Activated CD4-positive, alpha-beta T cell treated with anti-CD3 and anti-CD28 coated beads, Interleukin-2, amount 50 U/mL, for 16 hours (primary cell): ENCODE measurements at regions not wholly inside any gene's neighbourhood (a gene's known extent, or its start where the extent isn't known, plus 50 kb on each side); places are given as distances from the start of the nearest gene placed in this dataset.
"Not testable (repeated sequence)": the region's sequence is repeated elsewhere in the genome, so short reads cannot be mapped to it uniquely, and the experiment has no call there.

Experiments used
- DNase-seq: peaks from one replicate; pipeline ENCODE4 v3.0.0-alpha.2; 2020

DNA sequence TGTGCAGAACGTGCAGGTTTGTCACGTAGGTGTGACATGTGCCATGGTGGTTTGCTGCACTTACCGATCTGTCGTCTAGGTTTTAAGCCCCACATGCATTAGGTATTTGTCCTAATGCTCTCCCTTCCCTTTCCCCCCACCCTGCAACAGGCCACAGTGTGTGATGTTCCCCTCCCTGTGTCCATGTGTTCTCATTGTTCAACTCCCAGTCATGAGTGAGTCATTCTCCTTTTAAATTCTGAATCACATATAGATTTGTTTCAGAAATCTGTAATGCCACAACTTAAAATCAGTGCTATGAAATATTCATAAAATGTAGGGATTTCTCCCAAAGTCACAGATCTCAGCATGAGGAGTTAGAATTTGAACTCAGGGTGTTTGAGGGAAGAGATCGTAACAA, 552.5 kb upstream of the MBL2 start:
- no peak for DNase-seq

DNA sequence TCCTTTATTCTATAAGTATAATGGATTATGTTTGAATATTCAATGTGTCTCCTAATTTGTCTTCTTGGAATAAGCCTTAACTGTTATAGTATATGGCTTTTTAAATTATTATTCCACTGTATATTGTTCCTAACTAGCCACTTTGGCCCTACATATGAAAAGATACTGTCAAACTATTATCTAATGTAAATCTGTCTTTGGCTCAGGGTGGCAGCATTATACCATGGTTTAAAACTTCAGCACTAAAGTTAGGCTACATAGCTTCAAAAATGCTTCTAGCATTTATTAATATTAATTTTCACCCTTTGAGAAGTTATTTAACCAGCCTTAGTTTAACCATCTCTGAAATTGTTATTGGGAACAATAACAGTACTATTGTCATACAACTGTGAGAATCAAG, 543.1 kb upstream of the MBL2 start:
- no peak for DNase-seq

DNA sequence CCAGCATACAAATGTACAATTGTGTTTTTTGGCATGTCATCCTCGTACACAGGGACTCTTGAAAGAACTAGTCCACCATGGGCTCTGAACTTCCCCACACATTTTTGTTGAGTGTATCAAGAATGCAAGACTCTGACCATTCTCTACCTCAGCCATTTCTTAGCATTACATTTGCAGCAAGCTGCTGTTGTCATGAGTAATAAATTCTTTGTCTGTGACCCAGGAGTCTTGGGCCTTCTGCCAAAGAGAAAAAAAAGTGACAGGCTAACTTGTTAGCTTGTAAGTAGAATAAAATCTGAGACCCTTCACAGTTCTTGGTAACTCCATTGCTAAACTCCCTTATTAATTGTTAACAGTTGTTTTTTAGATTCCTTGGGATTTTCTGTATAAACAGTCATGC, 542.3 kb upstream of the MBL2 start:
- no peak for DNase-seq

DNA sequence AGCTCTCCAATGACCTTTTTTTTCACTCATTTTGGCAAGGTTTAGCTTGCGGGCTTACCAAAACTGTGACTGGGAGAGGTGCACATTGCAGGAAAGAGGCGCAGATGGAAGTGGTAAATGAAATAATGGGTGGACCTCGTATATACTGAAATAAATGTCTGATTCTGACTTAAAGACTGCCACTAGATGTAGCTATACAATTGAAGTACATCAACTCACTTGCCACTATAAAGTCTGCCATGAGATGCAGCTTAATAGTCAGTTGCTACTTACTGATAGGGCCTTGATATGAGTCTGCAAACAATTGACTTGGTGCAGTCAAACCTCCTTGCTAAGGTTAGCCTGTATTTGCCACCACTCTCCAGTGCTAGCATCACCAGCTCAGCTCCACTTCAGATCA, 525.9 kb upstream of the MBL2 start:
- DNase-seq = no peak

DNA sequence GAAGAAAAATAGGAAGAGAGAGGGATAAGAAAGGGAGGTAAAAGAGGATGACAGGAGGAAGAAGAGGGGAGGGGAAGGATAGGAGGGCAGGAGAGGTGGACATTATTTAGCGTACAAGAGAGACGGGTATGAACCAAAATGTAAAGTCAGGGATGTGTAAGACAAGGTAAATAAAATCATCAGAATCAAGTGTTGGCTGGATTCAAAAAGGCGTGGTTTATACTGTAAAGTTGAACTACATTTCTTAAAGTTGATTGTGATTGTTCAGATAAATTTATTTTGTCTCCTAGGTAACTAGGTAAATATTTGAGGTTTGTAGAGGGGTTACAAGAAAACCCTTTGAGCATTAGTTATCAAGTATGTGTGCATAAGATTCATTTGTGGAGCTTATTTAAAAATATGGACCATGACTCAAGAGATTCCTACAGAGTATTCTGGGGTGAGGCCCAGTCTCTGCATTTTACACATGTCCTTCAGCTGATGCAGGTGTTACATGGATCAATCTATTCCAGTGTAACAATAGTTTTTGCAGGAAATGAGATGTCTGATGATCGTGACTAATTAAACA, 512.1 kb upstream of the MBL2 start:
- DNase-seq = no peak

DNA sequence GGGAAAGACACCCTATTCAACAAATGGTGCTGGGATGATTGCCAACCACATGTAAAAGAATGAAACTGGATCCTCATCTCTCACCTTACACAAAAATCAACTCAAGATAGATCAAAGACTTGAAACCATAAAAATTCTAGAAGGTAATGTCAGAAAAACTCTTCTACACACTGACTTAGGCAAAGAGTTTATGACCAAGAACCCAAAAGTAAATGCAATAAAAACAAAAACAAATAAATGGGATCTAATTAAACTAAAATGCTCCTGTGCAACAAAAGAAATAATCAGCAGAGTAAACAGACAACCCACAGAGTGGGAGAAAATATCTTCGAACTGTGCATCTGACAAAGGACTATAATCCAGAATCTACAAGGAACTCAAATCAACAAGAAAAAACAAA, 504.2 kb upstream of the MBL2 start:
- no peak for DNase-seq

DNA sequence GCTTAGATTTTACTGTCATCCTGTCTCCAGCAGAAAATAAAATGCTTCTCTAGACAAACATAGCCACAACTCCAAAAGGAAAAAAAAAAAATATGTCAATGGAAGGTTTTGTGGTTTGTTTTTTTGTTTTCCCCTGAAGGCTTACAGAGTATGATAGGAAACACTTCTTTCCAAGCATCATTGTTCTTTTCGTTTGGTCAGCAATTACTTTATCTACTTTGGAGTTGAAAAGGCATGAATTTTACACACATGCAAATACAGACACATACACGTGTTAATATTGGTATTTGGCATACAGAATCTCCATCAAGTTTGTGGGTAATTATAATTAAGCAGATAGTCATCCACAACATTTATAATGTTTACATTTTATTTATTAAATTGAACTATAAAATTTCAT, 496.9 kb upstream of the MBL2 start:
- no peak for DNase-seq

DNA sequence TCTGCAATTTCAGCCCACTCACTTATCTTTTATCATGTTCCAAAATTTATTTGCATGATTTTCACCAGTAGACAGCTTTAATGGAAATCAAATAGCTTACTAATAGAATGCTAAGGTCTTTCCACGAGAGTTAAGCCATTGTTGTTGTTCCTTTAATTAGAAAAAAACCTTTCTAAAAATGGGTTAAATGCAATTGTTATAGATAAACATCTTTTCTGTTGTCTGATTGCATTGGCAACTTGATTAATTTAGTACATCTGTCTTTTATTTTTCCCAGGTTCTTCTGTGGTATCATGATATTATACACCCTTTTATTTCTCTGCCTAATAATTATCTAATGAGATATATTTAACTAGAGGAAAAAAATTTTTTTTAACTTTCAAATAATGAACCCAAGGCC, 487.6 kb upstream of the MBL2 start:
- DNase-seq = no peak

DNA sequence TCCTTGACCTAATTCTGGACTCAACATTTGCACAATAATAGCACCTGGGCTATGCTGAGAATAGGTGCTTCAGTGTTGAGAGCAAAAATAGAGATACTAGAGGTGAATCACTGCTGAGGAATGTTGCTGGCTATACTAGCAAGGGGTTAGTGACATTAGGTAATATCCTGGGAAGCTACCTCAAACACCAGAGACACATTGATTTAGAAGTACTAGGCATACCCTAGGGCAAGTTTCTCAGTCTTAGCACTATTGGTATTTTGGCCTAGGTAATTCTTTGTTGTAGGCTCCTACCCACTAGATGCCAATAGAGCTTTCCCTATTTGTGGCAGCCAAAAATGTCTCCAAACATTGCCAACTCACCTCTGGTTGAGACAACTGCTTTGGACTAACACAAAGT, 484.0 kb upstream of the MBL2 start:
- no peak for DNase-seq

DNA sequence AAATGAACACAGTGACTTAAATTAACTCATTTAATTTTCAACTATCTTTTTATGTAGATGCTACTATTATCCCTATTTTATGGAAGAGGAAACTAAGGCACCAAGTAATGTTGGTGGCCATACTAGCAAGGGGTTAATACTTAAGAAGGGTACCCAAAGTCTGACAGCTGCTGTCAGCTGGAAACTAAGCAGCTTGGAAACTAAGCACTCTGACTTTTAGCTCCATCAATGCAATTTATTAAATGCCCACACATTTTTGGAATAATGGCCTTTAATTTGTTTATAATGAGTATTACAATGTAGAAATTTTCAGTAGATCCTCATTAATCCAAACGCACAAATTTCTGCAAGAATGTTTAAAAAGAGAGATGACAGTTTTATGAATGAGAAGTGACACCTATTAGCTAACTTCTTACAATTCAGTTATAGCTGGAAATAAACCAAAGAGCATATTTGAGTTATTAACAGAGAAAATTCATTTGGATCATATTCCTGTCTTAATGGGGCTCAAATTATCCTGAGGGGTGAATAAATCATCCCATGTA, 483.1 kb upstream of the MBL2 start:
- no peak for DNase-seq

DNA sequence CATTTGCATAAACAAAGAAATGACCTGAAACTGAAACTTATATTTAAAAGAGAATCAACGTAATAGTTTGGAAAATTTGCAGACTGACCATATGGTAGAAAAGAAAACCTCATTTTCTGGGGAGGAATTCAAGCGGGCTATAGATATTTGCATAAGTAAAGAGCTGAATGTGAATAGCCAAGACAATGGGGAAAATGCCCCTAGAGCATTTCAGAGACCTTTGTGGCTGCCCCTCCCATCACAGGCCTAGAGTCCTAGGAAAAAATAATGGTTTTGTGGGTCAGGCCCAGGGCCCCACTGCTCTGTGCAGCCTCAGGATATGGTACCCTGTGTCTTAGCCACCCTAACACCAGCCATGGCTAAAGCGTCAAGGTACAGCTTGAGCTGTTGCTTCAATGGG, 480.6 kb upstream of the MBL2 start:
- no peak for DNase-seq

DNA sequence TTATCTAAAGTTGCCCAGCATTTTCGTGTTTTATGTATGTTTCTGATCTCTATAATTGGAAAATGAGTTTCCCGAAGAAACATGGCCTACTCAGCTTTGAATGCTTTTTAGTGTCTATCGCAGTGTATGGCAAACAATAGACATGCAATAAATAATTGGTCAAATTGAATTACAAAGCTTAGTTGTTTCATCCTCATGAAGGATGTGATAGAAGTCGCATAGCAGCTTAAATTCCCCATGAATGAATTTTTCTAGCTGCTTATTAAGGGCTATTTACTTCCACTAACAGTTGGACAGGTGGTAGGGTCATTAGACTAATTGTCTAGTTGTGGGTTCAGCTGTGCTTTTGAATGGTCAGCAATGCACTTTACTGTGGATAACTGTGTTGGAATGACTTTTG, 467.3 kb upstream of the MBL2 start:
- DNase-seq = no peak

DNA sequence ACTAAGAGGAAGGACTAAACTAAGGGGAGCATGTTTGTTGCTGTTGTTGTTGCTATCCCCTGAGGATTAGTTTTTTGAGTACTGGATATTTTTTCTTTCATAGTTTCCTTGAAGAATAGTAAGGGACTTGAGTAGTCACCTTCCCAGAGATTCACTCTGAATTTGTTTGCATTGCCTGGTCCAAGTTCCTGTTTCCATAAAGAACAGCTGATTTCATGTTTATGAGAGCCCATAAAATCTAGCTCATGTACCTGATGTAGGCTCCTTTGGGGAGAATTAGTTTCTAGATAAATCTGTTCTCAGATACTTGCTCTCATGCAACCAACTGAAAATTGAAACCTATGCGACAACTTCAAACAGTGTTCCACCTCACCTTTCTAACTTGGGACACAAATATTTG, 464.4 kb upstream of the MBL2 start:
- no peak for DNase-seq

DNA sequence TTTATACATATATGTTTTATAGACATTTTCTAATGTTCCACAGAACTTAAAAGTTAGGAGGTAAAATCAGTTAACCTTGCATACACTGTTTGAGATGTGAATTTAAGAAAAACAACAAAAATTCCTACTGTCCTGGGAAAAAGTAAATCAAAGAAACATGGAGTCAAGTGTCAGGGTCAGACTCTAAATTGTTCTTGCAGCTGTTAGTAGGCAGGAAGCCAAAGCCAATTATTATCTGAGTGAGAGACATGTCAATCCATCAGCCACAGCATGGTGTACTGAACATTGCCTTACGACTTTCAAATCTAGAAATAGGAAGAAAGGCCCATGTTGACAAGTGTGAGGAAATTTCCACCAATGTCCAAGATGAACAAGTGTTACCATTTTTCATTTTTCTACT, 461.2 kb upstream of the MBL2 start:
- DNase-seq = no peak

DNA sequence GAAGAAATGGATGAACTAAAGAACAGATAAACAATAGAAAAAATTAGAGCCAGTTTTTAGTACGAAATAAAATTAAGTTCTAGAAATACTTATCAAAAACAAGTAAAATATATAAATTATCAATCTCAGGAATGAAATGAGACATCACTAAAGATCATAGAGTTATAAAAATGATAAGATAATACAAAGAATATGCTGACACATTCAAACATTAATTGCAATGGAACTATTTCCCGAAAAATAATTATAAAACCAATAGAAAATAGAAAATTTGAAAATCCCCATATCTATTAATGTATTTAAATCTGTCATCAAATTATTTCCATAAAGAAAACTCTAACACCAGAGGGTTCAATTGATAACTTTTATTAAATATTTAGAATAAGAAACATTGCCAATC, 458.1 kb upstream of the MBL2 start:
- DNase-seq = no peak

DNA sequence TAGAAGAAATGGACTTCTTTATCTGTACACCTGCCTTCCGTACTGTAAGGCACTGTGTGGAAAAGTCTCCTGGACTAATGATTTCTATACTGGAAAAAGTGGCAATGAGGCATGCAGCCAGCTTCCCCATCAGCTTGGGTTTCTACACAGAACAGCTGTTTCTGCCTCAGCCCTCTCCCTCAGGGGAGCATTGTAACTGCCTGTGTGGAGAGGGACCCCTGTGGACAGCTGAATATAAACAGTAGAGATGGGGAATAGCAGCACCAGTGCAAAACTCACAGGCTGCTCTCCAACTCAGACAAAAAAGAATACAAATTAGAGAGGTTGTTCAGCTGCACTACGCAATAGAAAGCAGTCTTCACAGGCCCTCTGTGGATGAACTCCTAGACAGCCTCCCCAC, 451.3 kb upstream of the MBL2 start:
- DNase-seq = no peak

DNA sequence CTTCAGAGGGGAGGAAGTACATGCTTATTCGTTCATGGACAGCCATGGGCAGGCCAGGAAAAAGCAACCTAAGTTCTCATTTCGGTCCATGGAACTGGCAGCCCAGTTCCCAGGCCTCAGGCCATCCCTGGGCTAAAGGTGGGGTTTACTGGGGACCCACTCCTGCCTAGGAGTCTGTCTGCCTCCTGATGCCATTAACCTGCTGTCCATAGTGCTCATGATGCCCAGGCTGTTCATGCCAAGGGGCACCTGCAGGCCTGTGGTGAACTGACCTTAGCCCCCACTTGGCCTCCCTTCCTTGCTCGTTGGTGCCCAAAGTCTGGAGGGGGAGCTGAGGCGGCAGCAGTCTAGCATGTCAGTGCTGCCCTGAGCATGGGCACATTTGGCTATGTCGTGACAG, 450.2 kb upstream of the MBL2 start:
- no peak for DNase-seq

DNA sequence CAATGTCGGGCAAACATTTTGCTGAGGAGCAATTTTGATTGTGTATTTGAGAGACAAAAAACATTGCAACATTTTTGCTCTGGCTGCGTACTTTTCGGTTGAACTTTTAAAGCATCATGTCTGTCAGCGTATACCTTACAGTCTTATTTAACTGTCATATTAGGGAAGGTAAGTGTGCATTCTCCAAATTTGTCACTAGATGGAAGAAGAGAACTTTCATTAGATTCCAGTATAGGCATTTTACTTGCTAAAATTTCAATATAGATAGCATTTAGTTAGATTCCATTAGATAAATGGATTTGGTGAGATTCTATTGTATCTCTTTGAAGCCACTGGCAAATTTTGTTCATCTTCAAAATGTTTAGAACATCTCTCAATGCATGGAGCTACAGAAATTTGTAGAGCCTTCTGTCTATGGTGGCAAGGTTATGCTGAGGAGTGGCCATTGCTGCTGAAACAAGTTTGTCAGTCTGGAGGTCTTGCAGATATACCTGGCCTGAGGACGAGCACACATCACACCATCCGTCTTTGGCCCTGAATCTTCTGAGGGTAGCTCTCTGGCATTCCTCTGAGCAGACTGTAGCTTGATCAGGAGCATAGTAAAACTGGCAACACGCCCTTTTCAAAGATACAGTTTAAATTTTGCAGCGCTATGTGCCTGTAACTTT, 437.5 kb upstream of the MBL2 start:
- no peak for DNase-seq

DNA sequence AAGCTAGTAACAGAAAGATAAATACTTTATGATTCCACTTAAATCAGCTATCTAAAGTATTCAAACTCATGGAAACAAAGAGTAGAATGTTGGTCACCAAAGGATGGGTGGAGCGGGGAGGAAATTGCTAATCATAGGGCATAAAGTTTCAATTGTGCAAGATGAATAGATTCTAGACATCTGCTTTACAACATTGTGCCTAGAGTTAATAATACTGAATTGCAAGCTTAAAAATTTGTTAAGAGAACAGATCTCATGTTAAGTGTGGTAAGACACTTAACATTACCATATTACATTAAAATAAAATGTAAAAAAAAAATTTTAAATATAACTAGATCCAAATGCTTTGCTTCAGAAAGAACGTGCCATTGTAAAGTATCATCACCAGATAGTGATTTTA, 411.1 kb upstream of the MBL2 start:
- DNase-seq = no peak

DNA sequence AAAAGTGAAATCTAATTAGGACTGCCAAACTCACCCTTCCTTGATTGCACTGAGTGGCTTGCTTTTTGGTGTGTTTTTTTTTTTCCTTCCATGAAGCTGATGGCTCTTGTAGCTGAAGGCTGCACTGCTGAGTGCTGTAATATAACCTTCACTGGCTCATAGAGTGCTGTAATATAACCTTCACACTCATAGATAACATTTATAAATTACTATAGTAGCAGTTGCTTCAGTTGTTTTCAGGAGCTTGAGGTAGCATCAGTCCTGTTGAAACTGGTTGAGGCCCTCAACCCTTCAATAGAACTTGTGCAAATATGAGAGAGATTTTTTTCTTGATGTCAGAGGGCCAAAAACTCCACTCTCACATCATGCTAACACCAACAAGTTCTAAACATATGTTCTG, 404.9 kb upstream of the MBL2 start:
- DNase-seq = no peak

DNA sequence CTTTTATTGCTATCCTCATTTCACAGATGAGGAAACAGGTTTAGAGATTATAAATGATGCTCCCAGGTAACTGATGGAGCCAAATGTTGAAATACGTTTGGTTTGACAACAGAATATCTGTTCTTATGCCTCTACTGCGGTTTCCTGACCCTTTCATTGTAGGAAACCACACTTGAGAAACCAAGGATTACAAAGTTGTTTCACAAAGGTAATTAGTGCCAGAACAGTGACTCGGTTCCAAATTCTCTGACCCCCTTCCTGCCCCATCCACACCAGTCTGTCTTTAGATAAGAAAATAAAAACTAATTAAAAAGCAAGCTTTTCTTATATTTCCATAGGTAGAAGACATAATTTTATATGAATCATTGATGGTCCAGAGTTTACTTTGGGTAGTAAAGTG, 393.7 kb upstream of the MBL2 start:
- no peak for DNase-seq

DNA sequence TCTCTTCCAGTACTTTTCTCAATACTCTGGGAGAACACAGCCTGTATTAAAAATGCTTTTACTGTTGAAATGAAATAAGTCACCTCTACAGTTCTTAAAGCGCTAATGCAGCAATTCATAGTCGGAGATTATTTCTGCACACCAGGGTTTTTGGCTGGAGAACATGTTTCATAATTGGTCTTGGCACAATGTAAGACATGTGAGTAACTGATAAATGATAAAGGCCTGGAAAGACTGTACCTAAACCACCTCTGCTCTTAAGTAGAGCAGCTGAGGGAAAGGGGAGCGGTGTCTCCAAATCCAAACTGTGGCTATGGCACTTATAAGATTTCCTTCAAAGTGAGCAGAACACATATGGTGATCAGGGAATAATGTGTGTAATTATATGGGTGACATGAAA, 390.3 kb upstream of the MBL2 start:
- no peak for DNase-seq

DNA sequence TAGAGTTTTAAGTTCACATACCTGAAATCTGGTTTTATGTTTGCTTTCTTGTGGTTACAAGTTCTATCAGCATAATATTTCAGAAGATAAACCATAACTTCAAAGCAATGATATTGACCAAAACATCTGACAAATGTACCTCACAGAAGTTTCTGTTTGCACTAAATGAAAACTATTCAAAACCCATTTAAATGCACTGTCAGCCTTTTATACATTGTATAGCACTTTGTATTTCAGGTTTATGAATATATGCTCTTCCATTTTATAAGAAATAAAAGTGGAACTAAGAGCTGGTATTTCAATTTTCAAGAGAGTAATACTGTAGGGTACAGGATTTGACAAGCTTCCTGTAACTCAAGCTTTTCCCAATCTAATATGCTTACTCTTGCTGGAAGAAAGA, 388.6 kb upstream of the MBL2 start:
- DNase-seq = no peak

DNA sequence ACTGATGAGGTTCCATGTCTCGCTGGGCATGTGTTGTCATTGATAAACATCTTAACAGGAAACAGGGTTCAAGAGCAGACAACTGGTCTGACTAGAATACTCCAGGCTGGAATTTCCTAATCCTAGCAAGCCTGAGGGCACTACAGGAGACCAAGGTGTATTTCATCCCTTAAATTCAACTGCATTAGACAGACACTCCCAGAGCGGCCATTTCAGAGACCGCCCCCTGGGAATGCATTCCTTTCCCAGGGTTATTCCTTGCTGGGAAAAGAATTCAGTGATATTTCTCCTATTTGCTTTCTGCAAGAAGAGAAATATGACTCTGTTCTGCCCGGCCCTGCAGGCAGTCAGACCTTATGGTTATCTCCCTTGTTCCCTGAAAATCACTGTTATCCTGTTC, 383.1 kb upstream of the MBL2 start:
- DNase-seq = not testable (repeated sequence)

DNA sequence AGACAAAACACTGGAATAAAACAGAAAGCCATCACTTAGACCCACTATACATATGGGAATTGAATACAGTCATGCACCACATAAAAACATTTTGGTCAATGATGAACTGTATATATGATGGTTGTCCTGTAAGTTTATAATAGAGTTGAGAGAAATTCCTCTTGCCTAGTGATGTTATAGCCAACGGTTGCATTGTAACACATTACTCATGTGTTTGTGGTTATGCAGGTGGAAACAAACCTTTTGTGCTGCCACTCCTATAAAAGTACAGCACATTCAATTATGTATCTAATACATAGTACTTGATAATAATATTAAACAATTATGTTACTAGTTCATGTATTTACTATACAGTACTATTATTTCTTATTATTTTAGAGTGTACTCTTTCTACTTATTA, 381.2 kb upstream of the MBL2 start:
- no peak for DNase-seq
